Keratinocyte (primary cell): ENCODE measurements at regions not wholly inside any gene's neighbourhood (a gene's known extent, or its start where the extent isn't known, plus 50 kb on each side); places are given as distances from the start of the nearest gene placed in this dataset.

Experiments used
- CTCF ChIP-seq, 3 experiments: IDR thresholded peaks in 1 of 3; conservative IDR thresholded peaks in 1 of 3; optimal IDR thresholded peaks in 1 of 3; 2 replicates in 2 of 3; 3 replicates in 1 of 3; pipeline versions ENCODE3 to v1.5.1; 2011; ENCODE audit warnings: low read length in 3 of 3, mild to moderate bottlenecking in 3 of 3, moderate library complexity in 2 of 3, control low read depth in 1 of 3, inconsistent platforms in 1 of 3; ENCODE audit not compliant: insufficient read depth in 2 of 3; ENCODE audit errors: extremely low read depth in 1 of 3
- EZH2 ChIP-seq: IDR thresholded peaks from one replicate; pipeline ENCODE4 v1.6.1; 2012; ENCODE audit warnings: inconsistent platforms, mild to moderate bottlenecking, low read length, moderate library complexity

- TF ChIP-seq EZH2: no peak
- TF ChIP-seq CTCF (optimal IDR thresholded peaks at IDR 0.05 in 1 of 3, IDR thresholded peaks at IDR 0.05 in 1 of 3, conservative IDR thresholded peaks at IDR 0.05 in 1 of 3; ENCODE audit: extremely low read depth in 1 of 3, insufficient read depth in 2 of 3, low read length in 3 of 3): no peak
Observed at GRCh38 chr9:82180711-82181110, 192.1 kb downstream of the SPATA31D1 start.
